ENCODE measurements at regions not wholly inside any gene's neighbourhood (a gene's known extent, or its start where the extent isn't known, plus 50 kb on each side); places are given as distances from the start of the nearest gene placed in this dataset.

DNA sequence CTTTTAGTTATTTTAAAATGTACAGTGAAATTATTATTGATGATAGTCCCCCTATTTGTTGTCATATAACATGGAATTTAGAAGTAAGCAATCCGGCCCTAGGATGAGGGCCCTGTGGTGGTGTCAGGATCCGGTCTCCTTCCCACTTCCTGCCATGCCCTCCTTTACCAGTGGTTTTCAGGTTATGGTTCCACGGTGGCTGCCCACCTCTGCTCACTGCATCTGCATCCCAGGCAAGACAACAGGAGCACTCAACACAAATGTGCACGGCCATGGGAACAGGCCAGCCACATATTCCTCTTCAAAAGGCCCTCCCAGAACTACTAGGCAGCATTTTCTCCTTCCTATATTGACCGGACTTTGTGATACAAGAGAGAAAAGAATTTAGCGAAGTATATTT is 1007.2 kb downstream of the TBC1D22A start:
- Histone ChIP-seq H3K4me2 (no peak overlapping the region), H4K20me1 (replicated peaks; ENCODE audit: insufficient read depth) (no peaks in the 10 kb centered on the region), H3K36me3 (ENCODE audit: insufficient read depth) (peaks cover 10% of the 10 kb centered on the region), H3K4me1 (ENCODE audit: insufficient read depth) (no peaks in the 10 kb centered on the region), H3K9me2 (ENCODE audit: insufficient read depth) (no peaks in the 10 kb centered on the region), H3K27ac (ENCODE audit: low read depth) (no peak overlapping the region), H3F3A (replicated peaks; ENCODE audit: low read depth) (no peaks in the 10 kb centered on the region), H3K4me3 (no peak overlapping the region), H3K79me2 (replicated peaks; ENCODE audit: insufficient read depth) (no peaks in the 10 kb centered on the region), H3K27me3 (ENCODE audit: insufficient read depth) (no peaks in the 10 kb centered on the region), H2AFZ (no peak overlapping the region)
- Mint-ChIP-seq H3K27me3 (ENCODE audit: insufficient read depth, low read depth, poor library complexity) (no peaks in the 10 kb centered on the region), H3K4me3 (no peak overlapping the region), H3K4me1 (peaks cover 6% of the 10 kb centered on the region; the same call in 2 of the 3 replicates), H3K9me3 (peaks cover 10% of the 10 kb centered on the region), H3K36me3 (ENCODE audit: low read depth) (no peaks in the 10 kb centered on the region), H3K27ac (no peak overlapping the region)
- no peak for DNase-seq (ENCODE audit: low spot score)
- no peak for ATAC-seq
- TF ChIP-seq ZNF331 (CRISPR knock-in tag; IDR thresholded peaks at IDR 0.05; ENCODE audit: low read depth) (no peak), STAT1 (IDR thresholded peaks at IDR 0.05; ENCODE audit: unreplicated experiment) (no peak)

DNA sequence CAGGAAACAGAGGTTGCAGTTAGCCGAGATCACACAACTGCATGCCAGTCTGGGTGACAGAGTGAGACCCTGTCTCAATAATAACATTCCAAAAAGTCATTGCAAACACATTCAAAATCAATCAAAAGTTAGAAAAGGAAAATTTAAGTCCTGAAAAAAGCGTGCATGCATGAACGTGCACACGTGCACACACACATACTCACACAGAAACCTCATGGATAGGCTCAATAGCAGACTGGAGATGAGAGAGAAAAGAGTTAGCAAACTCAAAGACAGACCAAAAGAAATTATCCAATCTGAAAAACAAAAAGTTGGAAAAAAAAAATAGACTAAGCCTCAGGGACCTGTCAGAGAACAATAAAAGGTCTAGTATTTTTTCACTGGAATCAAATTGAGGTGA is 1005.6 kb downstream of the TBC1D22A start:
- Mint-ChIP-seq H3K27ac (no peak overlapping the region), H3K9me3 (peaks cover 20% of the 10 kb centered on the region), H3K4me3 (no peak overlapping the region), H3K27me3 (ENCODE audit: insufficient read depth, low read depth, poor library complexity) (no peaks in the 10 kb centered on the region), H3K4me1 (no peaks in the 10 kb centered on the region), H3K36me3 (ENCODE audit: low read depth) (no peaks in the 10 kb centered on the region)
- Histone ChIP-seq H3K4me1 (ENCODE audit: insufficient read depth) (no peaks in the 10 kb centered on the region), H3K9me2 (ENCODE audit: insufficient read depth) (no peaks in the 10 kb centered on the region), H3K27me3 (ENCODE audit: insufficient read depth) (no peaks in the 10 kb centered on the region), H3F3A (replicated peaks; ENCODE audit: low read depth) (no peaks in the 10 kb centered on the region), H3K4me2 (no peak overlapping the region), H3K27ac (ENCODE audit: low read depth) (no peak overlapping the region), H3K4me3 (no peak overlapping the region), H4K20me1 (replicated peaks; ENCODE audit: insufficient read depth) (no peaks in the 10 kb centered on the region), H3K36me3 (ENCODE audit: insufficient read depth) (peaks cover 10% of the 10 kb centered on the region), H3K79me2 (replicated peaks; ENCODE audit: insufficient read depth) (no peaks in the 10 kb centered on the region), H2AFZ (no peak overlapping the region)
- no peak for DNase-seq (ENCODE audit: low spot score)
- no peak for ATAC-seq
- TF ChIP-seq CTCF (conservative IDR thresholded peaks at IDR 0.05; ENCODE audit: low read depth in 2 of 2) (no peak), NANOG (IDR thresholded peaks at IDR 0.05; ENCODE audit: borderline replicate concordance) (no peak), EZH2phosphoT487 (IDR thresholded peaks at IDR 0.05; ENCODE audit: unreplicated experiment) (no peak), CREB1 (CRISPR knock-in tag; IDR thresholded peaks at IDR 0.05; ENCODE audit: low read depth) (no peak), POLR2AphosphoS5 (IDR thresholded peaks at IDR 0.05; ENCODE audit: low read depth) (no peak), JUNB (IDR thresholded peaks at IDR 0.05; ENCODE audit: unreplicated experiment) (no peak), ETS1 (IDR thresholded peaks at IDR 0.05) (no peak), ZNF114 (CRISPR knock-in tag; IDR thresholded peaks at IDR 0.05) (no peak), ZNF331 (CRISPR knock-in tag; IDR thresholded peaks at IDR 0.05; ENCODE audit: low read depth) (no peak), STAT1 (IDR thresholded peaks at IDR 0.05; ENCODE audit: unreplicated experiment) (no peak), EZH2 (IDR thresholded peaks at IDR 0.05; ENCODE audit: low read depth, unreplicated experiment) (no peak)
- TF ChIP-seq, protein P1, sequence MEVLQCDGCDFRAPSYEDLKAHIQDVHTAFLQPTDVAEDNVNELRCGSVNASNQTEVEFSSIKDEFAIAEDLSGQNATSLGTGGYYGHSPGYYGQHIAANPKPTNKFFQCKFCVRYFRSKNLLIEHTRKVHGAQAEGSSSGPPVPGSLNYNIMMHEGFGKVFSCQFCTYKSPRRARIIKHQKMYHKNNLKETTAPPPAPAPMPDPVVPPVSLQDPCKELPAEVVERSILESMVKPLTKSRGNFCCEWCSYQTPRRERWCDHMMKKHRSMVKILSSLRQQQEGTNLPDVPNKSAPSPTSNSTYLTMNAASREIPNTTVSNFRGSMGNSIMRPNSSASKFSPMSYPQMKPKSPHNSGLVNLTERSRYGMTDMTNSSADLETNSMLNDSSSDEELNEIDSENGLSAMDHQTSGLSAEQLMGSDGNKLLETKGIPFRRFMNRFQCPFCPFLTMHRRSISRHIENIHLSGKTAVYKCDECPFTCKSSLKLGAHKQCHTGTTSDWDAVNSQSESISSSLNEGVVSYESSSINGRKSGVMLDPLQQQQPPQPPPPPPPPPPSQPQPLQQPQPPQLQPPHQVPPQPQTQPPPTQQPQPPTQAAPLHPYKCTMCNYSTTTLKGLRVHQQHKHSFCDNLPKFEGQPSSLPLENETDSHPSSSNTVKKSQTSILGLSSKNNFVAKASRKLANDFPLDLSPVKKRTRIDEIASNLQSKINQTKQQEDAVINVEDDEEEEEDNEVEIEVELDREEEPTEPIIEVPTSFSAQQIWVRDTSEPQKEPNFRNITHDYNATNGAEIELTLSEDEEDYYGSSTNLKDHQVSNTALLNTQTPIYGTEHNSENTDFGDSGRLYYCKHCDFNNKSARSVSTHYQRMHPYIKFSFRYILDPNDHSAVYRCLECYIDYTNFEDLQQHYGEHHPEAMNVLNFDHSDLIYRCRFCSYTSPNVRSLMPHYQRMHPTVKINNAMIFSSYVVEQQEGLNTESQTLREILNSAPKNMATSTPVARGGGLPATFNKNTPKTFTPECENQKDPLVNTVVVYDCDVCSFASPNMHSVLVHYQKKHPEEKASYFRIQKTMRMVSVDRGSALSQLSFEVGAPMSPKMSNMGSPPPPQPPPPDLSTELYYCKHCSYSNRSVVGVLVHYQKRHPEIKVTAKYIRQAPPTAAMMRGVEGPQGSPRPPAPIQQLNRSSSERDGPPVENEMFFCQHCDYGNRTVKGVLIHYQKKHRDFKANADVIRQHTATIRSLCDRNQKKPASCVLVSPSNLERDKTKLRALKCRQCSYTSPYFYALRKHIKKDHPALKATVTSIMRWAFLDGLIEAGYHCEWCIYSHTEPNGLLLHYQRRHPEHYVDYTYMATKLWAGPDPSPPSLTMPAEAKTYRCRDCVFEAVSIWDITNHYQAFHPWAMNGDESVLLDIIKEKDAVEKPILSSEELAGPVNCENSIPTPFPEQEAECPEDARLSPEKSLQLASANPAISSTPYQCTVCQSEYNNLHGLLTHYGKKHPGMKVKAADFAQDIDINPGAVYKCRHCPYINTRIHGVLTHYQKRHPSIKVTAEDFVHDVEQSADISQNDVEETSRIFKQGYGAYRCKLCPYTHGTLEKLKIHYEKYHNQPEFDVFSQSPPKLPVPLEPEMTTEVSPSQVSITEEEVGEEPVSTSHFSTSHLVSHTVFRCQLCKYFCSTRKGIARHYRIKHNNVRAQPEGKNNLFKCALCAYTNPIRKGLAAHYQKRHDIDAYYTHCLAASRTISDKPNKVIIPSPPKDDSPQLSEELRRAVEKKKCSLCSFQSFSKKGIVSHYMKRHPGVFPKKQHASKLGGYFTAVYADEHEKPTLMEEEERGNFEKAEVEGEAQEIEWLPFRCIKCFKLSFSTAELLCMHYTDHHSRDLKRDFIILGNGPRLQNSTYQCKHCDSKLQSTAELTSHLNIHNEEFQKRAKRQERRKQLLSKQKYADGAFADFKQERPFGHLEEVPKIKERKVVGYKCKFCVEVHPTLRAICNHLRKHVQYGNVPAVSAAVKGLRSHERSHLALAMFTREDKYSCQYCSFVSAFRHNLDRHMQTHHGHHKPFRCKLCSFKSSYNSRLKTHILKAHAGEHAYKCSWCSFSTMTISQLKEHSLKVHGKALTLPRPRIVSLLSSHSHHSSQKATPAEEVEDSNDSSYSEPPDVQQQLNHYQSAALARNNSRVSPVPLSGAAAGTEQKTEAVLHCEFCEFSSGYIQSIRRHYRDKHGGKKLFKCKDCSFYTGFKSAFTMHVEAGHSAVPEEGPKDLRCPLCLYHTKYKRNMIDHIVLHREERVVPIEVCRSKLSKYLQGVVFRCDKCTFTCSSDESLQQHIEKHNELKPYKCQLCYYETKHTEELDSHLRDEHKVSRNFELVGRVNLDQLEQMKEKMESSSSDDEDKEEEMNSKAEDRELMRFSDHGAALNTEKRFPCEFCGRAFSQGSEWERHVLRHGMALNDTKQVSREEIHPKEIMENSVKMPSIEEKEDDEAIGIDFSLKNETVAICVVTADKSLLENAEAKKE (CRISPR knock-in tag; IDR thresholded peaks at IDR 0.05) = no peak

Data from GM23338 (cell line).